Panc1 (cell line): ENCODE measurements at regions not wholly inside any gene's neighbourhood (a gene's known extent, or its start where the extent isn't known, plus 50 kb on each side); places are given as distances from the start of the nearest gene placed in this dataset.

Experiments used
- ATAC-seq: fragments of 200-7000 bp; cut with Tn5 transposase; 2 replicates; pipeline ENCODE4 v1.9.1; 2020; ENCODE audit warnings: mild to moderate bottlenecking, moderate library complexity
- BruUV-seq: library from RNA; stranded (reverse); fragments of 400-500 nt; replicated peaks from 2 replicates; lab custom pipeline; 2021; lab: Mats Ljungman, UMichigan
- CTCF ChIA-PET: fragments of 300-600 bp; sonication (Branson Sonifier 250); formaldehyde crosslinking; loops from one replicate; lab custom pipeline; 2022; ENCODE audit warnings: antibody characterized with exemption; lab: Charles Lee
- POLR2A ChIA-PET: fragments of 300-600 bp; sonication (Branson Sonifier 250); formaldehyde crosslinking; loops from one replicate; lab custom pipeline; 2022; ENCODE audit warnings: antibody characterized with exemption; lab: Charles Lee
- DNase-seq: peaks from one replicate; pipeline ENCODE4 v3.0.0-alpha.2; 2010; ENCODE audit warnings: low read depth, low spot score
- H3K27ac ChIP-seq: 2 replicates; pipeline ENCODE4 v1.5.1; 2011; ENCODE audit warnings: mild to moderate bottlenecking, low read length, inconsistent platforms
- H3K27me3 ChIP-seq: fragments of 200-500 bp; sonication (Bioruptor generic); 2 replicates; pipeline ENCODE4 v1.6.0; 2014; ENCODE audit warnings: low read length, inconsistent platforms; ENCODE audit not compliant: control insufficient read depth, insufficient read depth
- H3K36me3 ChIP-seq: fragments of 200-500 bp; sonication (Bioruptor generic); 2 replicates; pipeline ENCODE4 v1.5.1; 2014; ENCODE audit warnings: inconsistent platforms, mild to moderate bottlenecking, low read length, moderate library complexity; ENCODE audit not compliant: control insufficient read depth, insufficient read depth
- H3K4me1 ChIP-seq: 2 replicates; pipeline ENCODE4 v1.5.1; 2011; ENCODE audit warnings: inconsistent platforms, mild to moderate bottlenecking, low read length, moderate library complexity; ENCODE audit not compliant: control insufficient read depth, insufficient read depth
- H3K4me3 ChIP-seq, 2 experiments: 2 replicates each; pipeline ENCODE4 v1.5.1; 2011 to 2012; ENCODE audit warnings: low read depth in 2 of 2, low read length in 2 of 2, mild to moderate bottlenecking in 2 of 2, inconsistent platforms in 1 of 2, moderate library complexity in 1 of 2
- H3K9me3 ChIP-seq: fragments of 200-500 bp; sonication (Bioruptor generic); 2 replicates; pipeline ENCODE4 v1.5.1; 2014; ENCODE audit warnings: low read depth, mild to moderate bottlenecking, inconsistent platforms, low read length, moderate library complexity; ENCODE audit not compliant: control insufficient read depth, insufficient read depth
- CTCF ChIP-seq: fragments of 450-650 bp; IDR thresholded peaks from 2 replicates; pipeline ENCODE4 v1.5.1; 2017; ENCODE audit warnings: mild to moderate bottlenecking
- POLR2AphosphoS5 ChIP-seq: IDR thresholded peaks from 2 replicates; pipeline ENCODE4 v1.6.1; 2012; ENCODE audit warnings: mild to moderate bottlenecking, low read depth, low read length, moderate library complexity
- REST ChIP-seq, 2 experiments: IDR thresholded peaks; 2 replicates each; pipeline ENCODE4 v1.6.1; 2011 to 2012; ENCODE audit warnings: low read depth in 2 of 2, control low read depth in 1 of 2, low read length in 1 of 2, mild to moderate bottlenecking in 1 of 2, moderate library complexity in 1 of 2; ENCODE audit not compliant: insufficient read depth in 1 of 2
- SIN3A ChIP-seq: IDR thresholded peaks from 2 replicates; pipeline ENCODE4 v1.6.1; 2012; ENCODE audit warnings: low read depth, mild to moderate bottlenecking, low read length, moderate library complexity, borderline replicate concordance; ENCODE audit not compliant: insufficient read depth
- TCF7L2 ChIP-seq: IDR thresholded peaks from 2 replicates; pipeline ENCODE4 v1.6.1; 2011; ENCODE audit warnings: mild to moderate bottlenecking, low read depth, low read length, inconsistent platforms
- in situ Hi-C: cut with HindIII; loops from 2 replicates; pipeline ENCODE4 v1.10.0; 2016; ENCODE audit warnings: low sequenced_read_pairs, low pct_unique_long_range_greater_than_20kb
- intact Hi-C: fragments of 100-400 bp; cut with micrococcal nuclease; formaldehyde crosslinking; loops from one replicate; pipeline ENCODE4 v1.10.0; 2022; ENCODE audit not compliant: unreplicated experiment

GRCh38 chr5:6273090-6273735 is 105.1 kb downstream of the MED10 start:
- TF ChIP-seq CTCF, result no peak
- TF ChIP-seq POLR2AphosphoS5, result no peak
- no peak for TF ChIP-seq SIN3A
- no peak for TF ChIP-seq REST (IDR thresholded peaks at IDR 0.05; ENCODE audit: insufficient read depth in 1 of 2, low read depth in 2 of 2, low read length in 1 of 2)
- no peak for TF ChIP-seq TCF7L2
- Histone ChIP-seq H3K4me1 (no peaks in the 10 kb centered on the region), H3K4me3 (no peak overlapping the region), H3K36me3 (no peaks in the 10 kb centered on the region), H3K27me3 (no peaks in the 10 kb centered on the region; the same call in 1 of the 2 replicates), H3K27ac (no peak overlapping the region), H3K9me3 (no peaks in the 10 kb centered on the region)
- DNase-seq (no peak), ATAC-seq (no peak)
- in situ Hi-C loops (no loop called here), intact Hi-C loops (no loop called here)
- no TSS peak for BruUV-seq
- POLR2A ChIA-PET, result no interaction called here
- CTCF ChIA-PET, result no interaction called here

DNA sequence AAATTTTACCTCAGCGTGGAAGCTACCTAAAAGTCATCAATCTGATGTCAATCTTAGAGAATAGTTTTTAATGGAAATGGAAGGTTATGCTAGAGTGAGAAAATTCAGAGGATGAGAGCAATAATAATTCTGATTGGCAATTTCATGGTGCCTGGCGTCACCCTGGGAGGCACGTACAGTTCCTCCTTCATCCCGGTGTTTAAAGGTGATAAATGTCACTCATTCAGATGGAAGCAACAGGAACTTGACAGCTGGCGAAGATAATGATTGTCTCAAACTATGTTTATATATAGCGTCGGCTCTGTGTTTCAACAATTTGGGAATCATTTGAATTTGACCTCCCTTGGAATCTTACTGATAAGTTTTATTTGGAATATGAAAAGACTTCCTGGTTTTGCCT is 108.4 kb downstream of the MED10 start:
- intact Hi-C loops (no loop called here), in situ Hi-C loops (no loop called here)
- BruUV-seq, result no TSS peak
- no peaks in the 10 kb centered on the region for H3K9me3 ChIP-seq
- no peak for ATAC-seq
- H3K4me1 ChIP-seq, result no peaks in the 10 kb centered on the region
- DNase-seq, result no peak
- POLR2A ChIA-PET, result no interaction called here
- H3K27me3 ChIP-seq, result peaks cover 2% of the 10 kb centered on the region
- TF ChIP-seq TCF7L2 (no peak), SIN3A (no peak), CTCF (no peak), POLR2AphosphoS5 (no peak), REST (IDR thresholded peaks at IDR 0.05; ENCODE audit: insufficient read depth in 1 of 2, low read depth in 2 of 2, low read length in 1 of 2) (no peak)
- no peak overlapping the region for H3K4me3 ChIP-seq
- CTCF ChIA-PET, result no interaction called here
- H3K27ac ChIP-seq, result no peak overlapping the region
- H3K36me3 ChIP-seq, result no peaks in the 10 kb centered on the region
